ENCODE measurements at regions not wholly inside any gene's neighbourhood (a gene's known extent, or its start where the extent isn't known, plus 50 kb on each side); places are given as distances from the start of the nearest gene placed in this dataset.

- Histone ChIP-seq H3K4me1 (ENCODE audit: control insufficient read depth in 1 of 2, insufficient read depth in 2 of 2, low read length in 2 of 2) (no peaks in the 10 kb centered on the region), H2AFZ (ENCODE audit: low read depth, low read length, poor library complexity, severe bottlenecking) (no peak overlapping the region), H3K9me3 (ENCODE audit: control insufficient read depth in 1 of 2, insufficient read depth in 1 of 2, low read depth in 1 of 2, low read length in 2 of 2) (no peaks in the 10 kb centered on the region), H3K27me3 (ENCODE audit: insufficient read depth, low read length) (no peaks in the 10 kb centered on the region), H3K27ac (ENCODE audit: low read depth, low read length) (no peak overlapping the region), H4K20me1 (ENCODE audit: insufficient read depth) (no peaks in the 10 kb centered on the region), H3K79me2 (ENCODE audit: insufficient read depth, low read length) (no peaks in the 10 kb centered on the region), H3K9me2 (ENCODE audit: insufficient read depth) (no peaks in the 10 kb centered on the region), H3K9ac (ENCODE audit: low read length) (no peak overlapping the region), H3K36me3 (ENCODE audit: control insufficient read depth in 1 of 2, insufficient read depth in 2 of 2, low read length in 2 of 2) (no peaks in the 10 kb centered on the region), H3K4me2 (ENCODE audit: low read length) (no peak overlapping the region), H3K4me3 (replicated peaks in 1 of 2; ENCODE audit: low read depth in 1 of 2, low read length in 2 of 2) (no peak overlapping the region)
- no TSS peak for BruUV-seq (replicated peaks)
- ATAC-seq, result no peak
- DNase-seq (ENCODE audit: low read depth, low spot score), result no peak
- no peak for TF ChIP-seq JUND (IDR thresholded peaks at IDR 0.05)
- TF ChIP-seq CTCF (IDR thresholded peaks at IDR 0.05 in 2 of 3, conservative IDR thresholded peaks at IDR 0.05 in 1 of 3; ENCODE audit: borderline replicate concordance in 1 of 3, insufficient read depth in 1 of 3, low read depth in 2 of 3, low read length in 2 of 3), result no peak
- no peak for TF ChIP-seq EZH2phosphoT487 (IDR thresholded peaks at IDR 0.05; ENCODE audit: borderline replicate concordance)
- TF ChIP-seq EZH2 (IDR thresholded peaks at IDR 0.05), result no peak
- no peak for TF ChIP-seq SP1 (IDR thresholded peaks at IDR 0.05; ENCODE audit: low read depth)
- TF ChIP-seq ZFX (IDR thresholded peaks at IDR 0.05), result no peak
- no peak for TF ChIP-seq YY1 (IDR thresholded peaks at IDR 0.05; ENCODE audit: extremely low read depth, insufficient replicate concordance, low read depth, low read length)
- no peak for TF ChIP-seq REST (IDR thresholded peaks at IDR 0.05; ENCODE audit: low read depth)
- TF ChIP-seq SRF (IDR thresholded peaks at IDR 0.05; ENCODE audit: low read depth), result no peak
- TF ChIP-seq TCF7L2 (IDR thresholded peaks at IDR 0.05; ENCODE audit: borderline replicate concordance, extremely low read depth, insufficient read depth, insufficient read length), result no peak
- no peak for TF ChIP-seq EGR1 (IDR thresholded peaks at IDR 0.05; ENCODE audit: low read depth)
- no peak for TF ChIP-seq SIN3A (IDR thresholded peaks at IDR 0.05; ENCODE audit: low read depth)
- no peak for TF ChIP-seq POLR2A (IDR thresholded peaks at IDR 0.05; ENCODE audit: borderline replicate concordance, extremely low read depth, insufficient read depth, insufficient read length)
- no peak for TF ChIP-seq RAD21 (IDR thresholded peaks at IDR 0.05; ENCODE audit: low read depth)
- no peak for TF ChIP-seq ELF1 (IDR thresholded peaks at IDR 0.05; ENCODE audit: borderline replicate concordance, low read depth)
- no peak for TF ChIP-seq ATF3 (IDR thresholded peaks at IDR 0.05)
- no peak for TF ChIP-seq MAX (IDR thresholded peaks at IDR 0.05)
- TF ChIP-seq FOSL1 (IDR thresholded peaks at IDR 0.05; ENCODE audit: low read depth), result no peak
- RAD21 ChIA-PET (ENCODE audit: low non-redundant PET in 1 of 2, low total read pairs in 2 of 2, uncharacterized antibody in 2 of 2, unreplicated experiment in 2 of 2), result no interaction called here
- CTCF ChIA-PET, result no interaction called here
- intact Hi-C loops (cut with micrococcal nuclease), result no loop called here
- POLR2A ChIA-PET, result no interaction called here
Measured at GRCh38 chr11:28793282-28793738, 685.1 kb downstream of the METTL15 start.
